ENCODE measurements at regions not wholly inside any gene's neighbourhood (a gene's known extent, or its start where the extent isn't known, plus 50 kb on each side); places are given as distances from the start of the nearest gene placed in this dataset.
A peak's percentile ranks its signal among the peaks of the same experiment; 100 is the strongest.
"Not testable (repeated sequence)": the region's sequence is repeated elsewhere in the genome, so short reads cannot be mapped to it uniquely, and the experiment has no call there.

- Histone ChIP-seq H3K23ac (ENCODE audit: low read depth, low read length) (peak overlapping the region; percentile 14; the same call in 1 of the 2 replicates), H3K4me2 (ENCODE audit: low read depth, low read length) (no peak overlapping the region; the same call in 1 of the 2 replicates), H3K18ac (ENCODE audit: low read depth, low read length) (no peak overlapping the region), H4K91ac (ENCODE audit: insufficient read depth, low read depth, low read length) (peak overlapping the region; percentile 50), H3K9ac (ENCODE audit: low read depth, low read length) (no peak overlapping the region), H3K27me3 (ENCODE audit: control insufficient read depth, insufficient read depth, low read length) (no peaks in the 10 kb centered on the region), H2BK15ac (ENCODE audit: low read depth, low read length) (peak overlapping the region; percentile 9; the same call in 1 of the 3 replicates), H3K9me3 (ENCODE audit: control insufficient read depth, insufficient read depth, low read length) (no peaks in the 10 kb centered on the region; the same call in 1 of the 2 replicates), H3K27ac (ENCODE audit: insufficient read depth, low read length) (peak overlapping the region; percentile 18; the same call in 1 of the 2 replicates), H2AFZ (replicated peaks; ENCODE audit: low read length, poor library complexity) (no peak overlapping the region), H3K4me3 (ENCODE audit: insufficient read depth, low read depth, low read length) (no peak overlapping the region), H2AK9ac (replicated peaks; ENCODE audit: low read depth, low read length, poor library complexity) (no peak overlapping the region), H2BK5ac (ENCODE audit: low read depth, low read length, poor library complexity, severe bottlenecking) (no peak overlapping the region), H4K20me1 (ENCODE audit: insufficient read depth, low read length) (peaks cover 32% of the 10 kb centered on the region), H3K4ac (ENCODE audit: low read depth, low read length) (peak overlapping the region; percentile 34), H3K36me3 (ENCODE audit: control insufficient read depth, insufficient read depth, low read length) (no peaks in the 10 kb centered on the region), H3K79me1 (ENCODE audit: low read depth in 1 of 2, low read length in 2 of 2) (peaks cover 59 to 94% of the 10 kb centered on the region in 2 experiments), H4K8ac (ENCODE audit: low read depth in 2 of 2, low read length in 2 of 2) (peak overlapping the region in 1 of 2 experiments; percentile 25; a peak in 1 of 4 replicates), H2BK20ac (ENCODE audit: low read depth, low read length) (no peak overlapping the region), H3K4me1 (ENCODE audit: control insufficient read depth, insufficient read depth, low read length) (peaks cover 40% of the 10 kb centered on the region), H3K56ac (ENCODE audit: extremely low read depth, insufficient read depth, low read length) (no peak overlapping the region), H2AK5ac (ENCODE audit: low read depth, low read length) (peak overlapping the region; percentile 83), H2BK120ac (ENCODE audit: low read depth, low read length) (peak overlapping the region; percentile 33), H4K5ac (ENCODE audit: low read depth, low read length) (no peak overlapping the region), H3K9me1 (ENCODE audit: insufficient read depth, low read length) (peaks cover 33% of the 10 kb centered on the region), H3K14ac (replicated peaks; ENCODE audit: low read depth, low read length) (peak overlapping the region; percentile 22)
- WGBS, 2 experiments (ENCODE audit: extremely low coverage in 2 of 2, insufficient read length in 1 of 2), result 36% methylated on average over 2 of the region's 8 CpGs; no CpG with 5 or more reads in 1 of the 2 experiments
- intact Hi-C loops (cut with micrococcal nuclease) (no loop called here), dilution Hi-C loops (cut with HindIII; ENCODE audit: low sequenced_read_pairs, unreplicated experiment) (no loop called here), in situ Hi-C loops (cut with MboI; ENCODE audit: low sequenced_read_pairs) (no loop called here)
- ATAC-seq (ENCODE audit: low read depth) (no peak), DNase-seq (no peak)
- POLR2A ChIA-PET (ENCODE audit: unreplicated experiment), result no interaction called here
- BruUV-seq (replicated peaks), result no TSS peak
- TF ChIP-seq POLR2A (IDR thresholded peaks at IDR 0.05; ENCODE audit: low read depth, low read length) (no peak), RFX5 (IDR thresholded peaks at IDR 0.05; ENCODE audit: low read depth, low read length) (no peak), BHLHE40 (IDR thresholded peaks at IDR 0.05; ENCODE audit: low read depth, low read length) (no peak), MXI1 (IDR thresholded peaks at IDR 0.05; ENCODE audit: borderline replicate concordance, low read depth, low read length) (no peak), NFE2L2 (IDR thresholded peaks at IDR 0.05; ENCODE audit: low read depth, low read length) (no peak)
- CTCF ChIA-PET, result interaction anchor here (1.2 kb wide), 2 partner anchors 10 to 20 kb away, joined by 4 read pairs; no protein-coding TSS in a partner anchor
Measured at GRCh38 chr16:85229869-85230462, 117.7 kb upstream of the CIBAR2 start.

- H2AK5ac ChIP-seq (ENCODE audit: low read depth, low read length), result peak overlapping the region; percentile 83
- H3K27me3 ChIP-seq (ENCODE audit: control insufficient read depth, insufficient read depth, low read length); intact Hi-C loops (cut with micrococcal nuclease); H3K4me2 ChIP-seq (ENCODE audit: low read depth, low read length); POLR2A ChIA-PET (ENCODE audit: unreplicated experiment); DNase-seq; H4K8ac ChIP-seq (ENCODE audit: low read depth in 2 of 2, low read length in 2 of 2); H3K36me3 ChIP-seq (ENCODE audit: control insufficient read depth, insufficient read depth, low read length); H3K9ac ChIP-seq (ENCODE audit: low read depth, low read length); H3K56ac ChIP-seq (ENCODE audit: extremely low read depth, insufficient read depth, low read length); H3K9me3 ChIP-seq (ENCODE audit: control insufficient read depth, insufficient read depth, low read length); dilution Hi-C loops (cut with HindIII; ENCODE audit: low sequenced_read_pairs, unreplicated experiment); H3K27ac ChIP-seq (ENCODE audit: insufficient read depth, low read length); H2BK5ac ChIP-seq (ENCODE audit: low read depth, low read length, poor library complexity, severe bottlenecking); H4K91ac ChIP-seq (ENCODE audit: insufficient read depth, low read depth, low read length); in situ Hi-C loops (cut with MboI; ENCODE audit: low sequenced_read_pairs); BruUV-seq (replicated peaks); H2BK20ac ChIP-seq (ENCODE audit: low read depth, low read length); ATAC-seq (ENCODE audit: low read depth); H4K5ac ChIP-seq (ENCODE audit: low read depth, low read length); H3K18ac ChIP-seq (ENCODE audit: low read depth, low read length); H3K14ac ChIP-seq (replicated peaks; ENCODE audit: low read depth, low read length); H2AK9ac ChIP-seq (replicated peaks; ENCODE audit: low read depth, low read length, poor library complexity); H2AFZ ChIP-seq (replicated peaks; ENCODE audit: low read length, poor library complexity); H3K4me3 ChIP-seq (ENCODE audit: insufficient read depth, low read depth, low read length); H2BK15ac ChIP-seq (ENCODE audit: low read depth, low read length): not testable (repeated sequence)
- CTCF ChIA-PET, result interaction anchor here (1.2 kb wide), 1 partner anchor 11 kb away, joined by 4 read pairs; no protein-coding TSS in a partner anchor
- peak overlapping the region; percentile 11; the same call in 1 of the 2 replicates for H2BK120ac ChIP-seq (ENCODE audit: low read depth, low read length)
- H4K20me1 ChIP-seq (ENCODE audit: insufficient read depth, low read length), result peaks cover 32% of the 10 kb centered on the region
- H3K4ac ChIP-seq (ENCODE audit: low read depth, low read length), result peak overlapping the region; percentile 34; the same call in 1 of the 2 replicates
- 96 to 100% methylated on average over 1 to 6 of the region's 6 CpGs for WGBS, 2 experiments (ENCODE audit: extremely low coverage in 2 of 2, insufficient read length in 1 of 2)
- H3K79me1 ChIP-seq (ENCODE audit: low read depth in 1 of 2, low read length in 2 of 2), result peaks cover 52 to 91% of the 10 kb centered on the region in 2 experiments
- H3K4me1 ChIP-seq (ENCODE audit: control insufficient read depth, insufficient read depth, low read length), result peaks cover 45% of the 10 kb centered on the region
- H3K23ac ChIP-seq (ENCODE audit: low read depth, low read length), result 0 out of 2 replicates have a peak overlapping the region, but pooled peaks have one; percentile 14
- peaks cover 33% of the 10 kb centered on the region for H3K9me1 ChIP-seq (ENCODE audit: insufficient read depth, low read length)
Measured at GRCh38 chr16:85230764-85231383, 118.6 kb upstream of the CIBAR2 start.

Measured in IMR-90 (cell line).